ENCODE measurements at regions not wholly inside any gene's neighbourhood (a gene's known extent, or its start where the extent isn't known, plus 50 kb on each side); places are given as distances from the start of the nearest gene placed in this dataset.

GRCh38 chr3:164818318-164818717 lies 260.0 kb downstream of the SI start:
- intact Hi-C loops (cut with DNase I): no loop called here

GRCh38 chr3:164814106-164814505 lies 264.2 kb downstream of the SI start:
- no peaks in the 10 kb centered on the region for H3K9me3 ChIP-seq
- WGBS, 2 donors: 91 to 95% methylated on average over 12 to 13 of the region's 15 CpGs
- no peaks in the 10 kb centered on the region for H3K36me3 ChIP-seq
- DNase-seq: no peak
- intact Hi-C loops (cut with DNase I): no loop called here
- no peaks in the 10 kb centered on the region for H3K27me3 ChIP-seq
- H3K4me1 ChIP-seq: no peaks in the 10 kb centered on the region
- no peak overlapping the region for H3K4me3 ChIP-seq (replicated peaks in 1 of 3)
- no peak for TF ChIP-seq CTCF (IDR thresholded peaks at IDR 0.05)
- TF ChIP-seq POLR2A (IDR thresholded peaks at IDR 0.05): no peak
- H3K27ac ChIP-seq: no peak overlapping the region

More at GRCh38 chr3:164818318-164818717, 260.0 kb downstream of the SI start:
- no peaks in the 10 kb centered on the region for H3K4me1 ChIP-seq
- H3K36me3 ChIP-seq: no peaks in the 10 kb centered on the region
- DNase-seq: no peak
- 94 to 96% methylated on average over 4 to 9 of the region's 12 CpGs for WGBS, 2 donors
- no peak overlapping the region for H3K27ac ChIP-seq
- H3K4me3 ChIP-seq (replicated peaks in 1 of 3): no peak overlapping the region
- no peaks in the 10 kb centered on the region for H3K27me3 ChIP-seq
- no peak for TF ChIP-seq CTCF (IDR thresholded peaks at IDR 0.05)
- TF ChIP-seq POLR2A (IDR thresholded peaks at IDR 0.05): no peak
- H3K9me3 ChIP-seq: no peaks in the 10 kb centered on the region

GRCh38 chr3:164812042-164812441 lies 266.3 kb downstream of the SI start:
- 80 to 84% methylated on average over 6 of the region's 6 CpGs for WGBS, 2 donors
- H3K9me3 ChIP-seq: no peaks in the 10 kb centered on the region
- H3K27ac ChIP-seq: no peak overlapping the region

GRCh38 chr3:164806188-164806587 lies 272.1 kb downstream of the SI start:
- 78 to 82% methylated on average over 2 of the region's 2 CpGs for WGBS, 2 donors
- TF ChIP-seq POLR2A (IDR thresholded peaks at IDR 0.05) (no peak), CTCF (IDR thresholded peaks at IDR 0.05) (peak in 2 of 6 experiments; percentile 10 to 18)
- Histone ChIP-seq H3K27ac (no peak overlapping the region), H3K36me3 (no peaks in the 10 kb centered on the region), H3K4me1 (no peaks in the 10 kb centered on the region), H3K27me3 (no peaks in the 10 kb centered on the region), H3K4me3 (replicated peaks in 1 of 3) (no peak overlapping the region), H3K9me3 (no peaks in the 10 kb centered on the region)
- no peak for DNase-seq
- intact Hi-C loops (cut with DNase I): no loop called here

More at GRCh38 chr3:164812042-164812441, 266.3 kb downstream of the SI start:
- Histone ChIP-seq H3K36me3 (no peaks in the 10 kb centered on the region), H3K4me1 (no peaks in the 10 kb centered on the region), H3K4me3 (replicated peaks in 1 of 3) (no peak overlapping the region), H3K27me3 (no peaks in the 10 kb centered on the region)
- intact Hi-C loops (cut with DNase I): no loop called here
- no peak for TF ChIP-seq POLR2A (IDR thresholded peaks at IDR 0.05)
- TF ChIP-seq CTCF (IDR thresholded peaks at IDR 0.05): no peak
- no peak for DNase-seq

- no peak overlapping the region for H3K4me3 ChIP-seq (replicated peaks in 1 of 3)
- WGBS, 2 donors: 79 to 86% methylated on average over 1 of the region's 1 CpG
- no peaks in the 10 kb centered on the region for H3K36me3 ChIP-seq
- H3K4me1 ChIP-seq: no peaks in the 10 kb centered on the region
- H3K9me3 ChIP-seq: no peaks in the 10 kb centered on the region
- DNase-seq: no peak
- H3K27me3 ChIP-seq: no peaks in the 10 kb centered on the region
- TF ChIP-seq POLR2A (IDR thresholded peaks at IDR 0.05) (no peak), CTCF (IDR thresholded peaks at IDR 0.05) (no peak)
- H3K27ac ChIP-seq: no peak overlapping the region
- intact Hi-C loops (cut with DNase I): no loop called here
These were observed 284.2 kb downstream of the SI start for GRCh38 chr3:164794099-164794498.
